ENCODE measurements at regions not wholly inside any gene's neighbourhood (a gene's known extent, or its start where the extent isn't known, plus 50 kb on each side); places are given as distances from the start of the nearest gene placed in this dataset.

DNA sequence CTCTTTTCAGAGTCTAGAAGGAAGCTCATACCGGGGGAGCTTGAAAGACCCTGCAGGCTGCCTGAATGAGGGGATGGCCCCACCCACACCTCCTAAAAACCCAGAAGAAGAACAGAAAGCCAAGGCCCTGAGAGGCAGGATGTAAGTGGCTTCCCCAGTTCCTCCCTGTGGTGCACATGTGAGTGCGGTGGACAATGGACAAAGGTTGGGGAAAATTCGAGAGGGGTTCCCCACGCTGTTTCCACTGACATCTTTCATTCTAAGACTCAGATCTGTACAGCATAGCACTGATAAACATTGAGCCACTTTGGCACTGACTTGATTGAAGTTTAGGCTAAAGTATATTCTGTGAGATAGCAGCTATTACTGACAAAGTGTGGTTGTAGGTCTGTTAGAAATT lies 79.5 kb upstream of the UMPS start:
- TF ChIP-seq, protein P1, sequence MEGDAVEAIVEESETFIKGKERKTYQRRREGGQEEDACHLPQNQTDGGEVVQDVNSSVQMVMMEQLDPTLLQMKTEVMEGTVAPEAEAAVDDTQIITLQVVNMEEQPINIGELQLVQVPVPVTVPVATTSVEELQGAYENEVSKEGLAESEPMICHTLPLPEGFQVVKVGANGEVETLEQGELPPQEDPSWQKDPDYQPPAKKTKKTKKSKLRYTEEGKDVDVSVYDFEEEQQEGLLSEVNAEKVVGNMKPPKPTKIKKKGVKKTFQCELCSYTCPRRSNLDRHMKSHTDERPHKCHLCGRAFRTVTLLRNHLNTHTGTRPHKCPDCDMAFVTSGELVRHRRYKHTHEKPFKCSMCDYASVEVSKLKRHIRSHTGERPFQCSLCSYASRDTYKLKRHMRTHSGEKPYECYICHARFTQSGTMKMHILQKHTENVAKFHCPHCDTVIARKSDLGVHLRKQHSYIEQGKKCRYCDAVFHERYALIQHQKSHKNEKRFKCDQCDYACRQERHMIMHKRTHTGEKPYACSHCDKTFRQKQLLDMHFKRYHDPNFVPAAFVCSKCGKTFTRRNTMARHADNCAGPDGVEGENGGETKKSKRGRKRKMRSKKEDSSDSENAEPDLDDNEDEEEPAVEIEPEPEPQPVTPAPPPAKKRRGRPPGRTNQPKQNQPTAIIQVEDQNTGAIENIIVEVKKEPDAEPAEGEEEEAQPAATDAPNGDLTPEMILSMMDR (IDR thresholded peaks at IDR 0.05): no peak
- TF ChIP-seq EP300 (IDR thresholded peaks at IDR 0.05): no peak
